Activated CD4-positive, alpha-beta T cell treated with anti-CD3 and anti-CD28 coated beads for 24 hours (primary cell): ENCODE measurements at regions not wholly inside any gene's neighbourhood (a gene's known extent, or its start where the extent isn't known, plus 50 kb on each side); places are given as distances from the start of the nearest gene placed in this dataset.
"Not testable (repeated sequence)": the region's sequence is repeated elsewhere in the genome, so short reads cannot be mapped to it uniquely, and the experiment has no call there.

Source experiments
- DNase-seq, 2 donors: peaks; one replicate each; pipeline ENCODE4 v3.0.0-alpha.2; 2020; ENCODE audit warnings: low read depth in 2 of 2

- no peak for DNase-seq
Observed at GRCh38 chr18:66872277-66872676, 268.4 kb upstream of the CDH19 start.

- no peak for DNase-seq
Observed at GRCh38 chr18:66867653-66868052, 263.8 kb upstream of the CDH19 start.

GRCh38 chr18:66866427-66866940 lies 262.6 kb upstream of the CDH19 start:
- not testable (repeated sequence) for DNase-seq

- DNase-seq = no peak
Observed at GRCh38 chr18:66838340-66838987, 234.6 kb upstream of the CDH19 start.

DNA sequence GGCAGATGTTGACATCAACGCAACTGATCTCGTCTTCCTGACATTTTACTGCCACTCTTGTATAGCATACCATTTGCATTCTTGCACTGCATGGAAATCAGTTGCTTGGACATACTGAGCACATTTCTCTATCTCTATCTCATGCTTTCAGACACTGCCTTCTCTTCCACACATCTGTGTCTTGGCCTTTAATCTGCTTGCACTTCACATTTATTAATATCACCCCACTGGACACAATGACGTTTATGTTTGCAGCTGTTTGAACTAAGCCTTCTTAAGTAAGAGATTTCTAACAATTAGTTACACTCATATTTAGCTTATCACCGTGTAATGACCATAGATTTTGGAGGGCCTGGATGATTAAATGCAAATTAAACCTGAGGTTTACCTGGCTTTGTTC lies 229.8 kb upstream of the CDH19 start:
- DNase-seq = no peak

- no peak for DNase-seq
Observed at GRCh38 chr18:66826211-66826610, 222.3 kb upstream of the CDH19 start.

- no peak for DNase-seq
Observed at GRCh38 chr18:66825347-66825746, 221.5 kb upstream of the CDH19 start.

DNA sequence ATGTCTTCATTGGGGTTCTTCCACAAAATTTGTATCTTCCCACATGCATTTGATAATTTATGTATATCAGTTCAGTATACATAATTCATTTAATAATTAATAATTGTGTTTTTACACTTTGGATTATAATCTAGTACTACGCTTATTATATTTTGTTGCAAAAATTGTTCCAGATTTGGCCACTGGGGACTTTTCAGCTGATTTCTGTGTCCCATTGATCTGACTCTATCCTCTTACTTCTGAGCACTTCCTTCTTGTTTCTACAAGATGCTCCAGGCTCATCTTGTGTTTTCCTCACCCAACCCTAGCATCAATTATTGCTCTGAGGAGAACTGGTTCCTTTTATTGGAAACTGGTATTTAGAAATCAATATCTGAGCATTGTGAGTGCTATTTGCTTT lies 215.3 kb upstream of the CDH19 start:
- DNase-seq = no peak

DNA sequence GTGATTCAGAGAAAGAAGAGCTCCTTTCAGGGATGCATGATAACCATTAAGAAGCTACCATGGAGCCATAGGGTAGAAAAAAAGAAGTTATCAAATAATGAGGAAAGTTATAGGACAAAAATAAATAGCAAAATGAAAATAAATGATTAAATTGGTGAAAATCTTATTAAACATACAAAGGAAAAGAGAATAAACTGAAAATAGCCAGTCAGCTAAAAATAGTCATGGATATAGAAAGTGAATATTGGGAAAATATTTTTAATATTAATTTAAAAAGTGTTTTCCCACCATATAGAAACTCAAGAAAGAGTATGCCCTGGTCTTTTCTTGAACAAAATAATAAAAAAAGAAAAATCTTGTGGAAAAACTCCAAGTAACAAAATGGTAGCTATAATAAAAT lies 209.2 kb upstream of the CDH19 start:
- DNase-seq = no peak

GRCh38 chr18:66795051-66795450 lies 191.2 kb upstream of the CDH19 start:
- DNase-seq = no peak

DNA sequence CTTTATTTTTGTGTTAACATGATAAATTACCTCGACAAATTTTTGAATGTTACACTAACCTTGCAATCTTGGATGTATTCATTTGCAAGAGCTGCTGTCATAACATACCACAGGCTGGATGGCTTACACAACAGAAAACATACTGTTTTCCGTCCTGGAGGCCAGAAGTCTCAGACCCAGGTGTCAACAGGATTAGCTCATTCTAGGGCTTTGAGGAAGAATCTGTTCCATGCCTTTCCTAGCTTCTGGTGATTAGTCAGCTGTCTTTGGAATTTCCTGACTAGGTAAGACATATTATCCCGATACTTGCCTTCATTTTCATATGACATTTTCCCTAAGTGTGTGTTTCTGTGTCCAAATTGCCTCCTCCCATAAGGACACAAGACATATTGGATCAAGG lies 188.6 kb upstream of the CDH19 start:
- DNase-seq = no peak

DNA sequence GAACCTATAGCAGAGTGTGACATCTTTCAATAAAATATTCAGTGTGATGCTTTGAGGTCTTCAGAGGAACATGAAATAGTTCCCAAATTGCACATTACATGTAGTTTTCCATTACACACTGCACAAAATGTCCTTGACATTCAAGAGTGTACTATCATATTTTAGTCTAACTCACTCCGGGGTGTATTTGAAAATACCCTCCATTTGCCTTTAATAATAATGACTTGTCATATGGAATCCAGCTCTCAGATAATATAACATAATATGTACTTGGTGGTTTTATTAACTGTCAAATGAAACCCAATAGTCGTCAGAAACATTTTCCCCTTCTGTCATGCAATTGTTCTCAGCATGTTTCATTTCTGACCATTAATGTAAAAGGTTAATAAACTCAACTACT lies 176.7 kb upstream of the CDH19 start:
- DNase-seq = no peak

DNA sequence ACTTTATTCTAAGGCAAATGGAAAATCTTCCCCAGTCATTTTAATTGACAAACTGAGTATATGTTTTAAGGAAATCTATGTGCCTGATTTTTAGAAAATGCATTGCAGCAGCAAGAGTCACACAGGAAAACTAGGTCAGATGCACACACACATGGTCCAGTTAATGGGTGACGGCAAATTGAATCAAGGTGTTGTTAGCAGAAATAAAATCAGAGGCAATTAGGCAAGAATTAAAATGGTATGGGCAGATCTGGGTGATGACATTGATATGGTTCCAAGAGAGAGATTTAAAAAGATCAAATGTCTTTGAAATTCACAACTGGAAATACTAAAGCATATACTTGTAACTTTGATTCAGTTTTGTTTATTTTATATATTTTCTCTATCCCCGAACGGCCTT lies 174.2 kb upstream of the CDH19 start:
- DNase-seq = no peak

GRCh38 chr18:66769375-66769774 lies 165.5 kb upstream of the CDH19 start:
- no peak for DNase-seq

GRCh38 chr18:66764230-66764629 lies 160.3 kb upstream of the CDH19 start:
- DNase-seq = no peak

DNA sequence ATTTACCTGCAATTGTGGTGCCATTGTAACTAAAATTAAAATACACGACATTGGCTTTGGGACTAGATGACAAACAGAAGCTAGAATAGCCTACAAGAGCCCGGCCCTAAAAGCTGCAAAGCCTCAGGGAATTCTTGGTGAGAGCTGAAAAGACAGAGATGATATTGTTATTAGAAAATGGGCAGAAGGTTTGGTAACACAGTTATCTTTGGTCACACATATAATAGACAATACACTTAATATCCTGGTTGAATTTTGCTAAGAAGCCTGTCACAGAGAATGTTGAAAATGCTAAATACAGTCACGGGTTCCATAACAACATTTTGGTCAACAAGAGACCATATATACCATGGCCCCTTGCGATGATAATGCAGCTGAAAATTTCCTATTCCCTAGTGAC lies 157.3 kb upstream of the CDH19 start:
- DNase-seq = no peak

DNA sequence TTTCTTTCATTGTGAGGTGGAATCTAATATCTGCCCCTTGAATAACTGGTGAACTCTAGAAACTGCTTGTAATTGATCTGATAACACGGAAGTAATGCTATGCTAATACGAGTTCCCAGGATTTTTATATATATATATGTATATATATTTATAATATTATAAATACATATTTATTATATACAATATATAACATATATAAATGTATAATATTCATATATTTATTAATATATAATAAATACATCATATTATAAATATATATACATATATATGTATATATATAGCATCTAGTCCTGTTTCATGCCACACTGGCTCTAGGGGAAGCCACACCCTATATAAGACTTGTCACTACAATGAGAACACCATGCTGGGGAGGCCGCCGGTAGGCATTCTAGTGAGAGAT lies 156.7 kb upstream of the CDH19 start:
- DNase-seq = no peak

- DNase-seq = no peak
Observed at GRCh38 chr18:66759050-66759828, 155.3 kb upstream of the CDH19 start.

DNA sequence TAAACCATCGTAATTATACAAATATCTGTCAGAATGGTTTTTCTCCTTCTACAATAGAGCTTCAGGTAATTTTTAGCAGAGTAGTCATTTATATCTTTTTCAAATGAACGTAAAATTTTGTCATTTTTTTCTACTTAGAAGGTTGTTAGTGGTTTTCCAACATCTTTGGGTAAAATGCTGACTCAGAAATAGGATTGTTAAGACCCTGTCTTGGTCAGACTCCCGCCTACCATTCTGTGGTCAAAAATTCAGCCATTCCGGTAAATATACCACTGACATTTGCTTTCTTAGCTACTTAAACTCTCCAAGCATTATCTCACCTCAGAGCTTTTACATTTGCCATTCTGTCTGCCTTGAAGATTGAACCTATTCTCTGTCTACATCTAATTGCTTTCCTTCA lies 154.1 kb upstream of the CDH19 start:
- no peak for DNase-seq

DNA sequence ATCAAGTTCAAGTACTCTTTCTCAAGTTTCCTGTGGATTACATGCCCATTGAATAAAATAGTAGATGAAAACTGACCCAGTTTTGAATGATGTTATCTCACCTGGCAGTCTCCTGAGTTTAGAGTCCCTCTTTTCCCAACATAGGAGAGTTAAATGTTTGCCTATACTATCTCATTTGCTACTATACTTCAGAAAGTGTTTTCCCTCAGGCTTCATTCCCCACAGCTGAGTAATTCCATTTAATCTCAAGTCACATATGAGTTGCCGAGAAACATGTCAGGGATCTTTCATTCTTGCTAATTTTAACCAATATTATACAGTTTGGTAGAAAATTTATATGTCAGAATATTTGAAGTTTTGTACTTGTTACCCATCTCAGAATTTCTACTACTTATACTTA lies 150.4 kb upstream of the CDH19 start:
- no peak for DNase-seq

GRCh38 chr18:66752733-66753132 lies 148.8 kb upstream of the CDH19 start:
- DNase-seq = no peak

DNA sequence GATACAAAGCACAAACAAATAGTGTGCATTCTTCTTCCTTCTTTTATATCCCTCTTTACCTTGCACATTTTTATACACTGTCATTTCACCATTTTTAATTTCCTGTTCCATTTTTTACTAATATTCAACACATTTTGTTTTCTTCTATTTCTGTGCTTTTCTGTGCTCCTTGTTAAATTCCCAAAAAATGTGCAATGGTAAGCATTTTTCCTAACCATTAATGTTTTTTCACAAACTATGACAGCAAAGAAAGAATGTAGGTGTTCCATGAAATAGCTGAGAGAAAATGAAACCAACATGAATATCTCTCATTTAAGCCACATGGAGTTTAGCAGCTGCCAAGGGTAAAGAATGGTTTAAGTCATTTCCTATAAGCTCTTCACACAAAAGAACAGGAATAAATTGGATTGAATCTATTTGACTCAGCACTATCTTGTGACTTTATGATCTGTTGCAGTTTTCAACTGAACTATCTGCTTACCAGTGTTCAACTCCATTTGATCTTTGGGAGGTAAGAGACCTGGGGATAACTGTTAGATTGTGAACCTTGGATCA lies 145.7 kb upstream of the CDH19 start:
- DNase-seq = no peak

- DNase-seq = no peak
Observed at GRCh38 chr18:66749030-66749429, 145.1 kb upstream of the CDH19 start.
